Ovary (tissue), 7 donors: ENCODE measurements at regions not wholly inside any gene's neighbourhood (a gene's known extent, or its start where the extent isn't known, plus 50 kb on each side); places are given as distances from the start of the nearest gene placed in this dataset.

ENCODE experiments used
- DNase-seq, 5 donors: peaks; one replicate each; pipeline ENCODE4 v3.0.0-alpha.2; 2019 to 2020
- H3K27ac ChIP-seq, 2 donors: fragments of 200-600 bp; one replicate each; pipeline versions ENCODE4 v1.5.1 to v1.8.0; 2019 to 2022
- H3K27me3 ChIP-seq: fragments of 200-600 bp; one replicate; pipeline ENCODE4 v1.8.0; 2022
- H3K36me3 ChIP-seq: fragments of 200-600 bp; sonication (generic); one replicate; pipeline ENCODE4 v1.5.1; 2019
- H3K4me1 ChIP-seq: one replicate; pipeline ENCODE4 v1.8.1; 2013; ENCODE audit warnings: mild to moderate bottlenecking, moderate library complexity; ENCODE audit not compliant: insufficient read depth
- H3K4me3 ChIP-seq: fragments of 200-600 bp; sonication (generic); one replicate; pipeline ENCODE4 v1.5.1; 2017
- H3K9me3 ChIP-seq, 2 donors: fragments of 200-600 bp in 1 of 2; sonication (generic) in 1 of 2; one replicate each; pipeline versions ENCODE4 v1.5.1 to v1.8.1; 2013 to 2019; ENCODE audit warnings: mild to moderate bottlenecking in 1 of 2, moderate library complexity in 1 of 2
- EP300 ChIP-seq: sonication (generic); formaldehyde crosslinking; IDR thresholded peaks from one replicate; pipeline ENCODE4 v1.6.1; 2017; ENCODE audit warnings: antibody characterized with exemption
- POLR2A ChIP-seq: fragments of 450-650 bp; IDR thresholded peaks from one replicate; pipeline ENCODE4 v1.6.1; 2017; ENCODE audit warnings: antibody characterized with exemption, mild to moderate bottlenecking, moderate library complexity
- WGBS, 3 donors: extraction: QIAGEN DNeasy Blood & Tissue Kit in 1 of 3; methylation state at CpG; one replicate each; pipeline versions ENCODE4 v1.1.5 to v1.1.7; 2013 to 2017; 5-methylcytosine and 5-hydroxymethylcytosine counted together
- intact Hi-C, 4 donors: fragments of 100-400 bp; cut with DNase I; formaldehyde crosslinking; loops; one replicate each; pipeline versions ENCODE4 v1.11.0 to v1.15.1; 2022 to 2023
- TF ChIP-seq, protein P1 (sequence below), 3 donors: fragments of 450-650 bp in 2 of 3; fragments of 200-600 bp in 1 of 3; IDR thresholded peaks; one replicate each; pipeline versions ENCODE4 v1.5.1 to v1.8.0; 2016 to 2022; ENCODE audit warnings: antibody characterized with exemption in 3 of 3, mild to moderate bottlenecking in 1 of 3
- donor health status: DM: no; HTN: no; CAD: no; lungs with moderate emphysema.
- donor health status: DM: no; HTN: no; CAD: no.
- donor health status: Bipolar disorder and iron deficiency.
- donor health status: DM: no; HTN: no; CAD: no.
- donor health status: DM: yes; HTN: yes; CAD: no.

DNA sequence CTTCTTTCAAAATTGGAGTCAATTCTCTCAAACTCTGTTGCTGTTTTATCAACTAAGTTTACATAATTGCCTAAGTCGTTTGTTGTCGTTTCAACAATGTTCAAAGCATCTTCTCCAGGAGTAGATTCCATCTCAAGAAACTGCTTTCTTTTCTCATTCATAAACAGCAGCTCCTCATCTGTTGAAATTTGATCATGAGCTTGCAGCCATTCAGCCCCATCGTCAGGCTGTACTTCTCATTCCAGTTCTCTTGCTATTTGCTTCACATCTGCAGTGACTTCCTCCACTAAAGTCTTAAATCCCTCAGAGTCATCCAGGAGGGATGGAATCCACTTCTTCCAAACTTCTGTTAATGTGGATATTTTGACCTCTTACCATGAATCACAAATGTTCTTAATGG lies 230.6 kb downstream of the IRF8 start:
- H3K4me1 ChIP-seq: no peaks in the 10 kb centered on the region
- WGBS, 3 donors: 5 to 11% (median 6%) methylated on average over 3 of the region's 3 CpGs
- no peak for TF ChIP-seq POLR2A
- no peak for TF ChIP-seq EP300
- TF ChIP-seq, protein P1, sequence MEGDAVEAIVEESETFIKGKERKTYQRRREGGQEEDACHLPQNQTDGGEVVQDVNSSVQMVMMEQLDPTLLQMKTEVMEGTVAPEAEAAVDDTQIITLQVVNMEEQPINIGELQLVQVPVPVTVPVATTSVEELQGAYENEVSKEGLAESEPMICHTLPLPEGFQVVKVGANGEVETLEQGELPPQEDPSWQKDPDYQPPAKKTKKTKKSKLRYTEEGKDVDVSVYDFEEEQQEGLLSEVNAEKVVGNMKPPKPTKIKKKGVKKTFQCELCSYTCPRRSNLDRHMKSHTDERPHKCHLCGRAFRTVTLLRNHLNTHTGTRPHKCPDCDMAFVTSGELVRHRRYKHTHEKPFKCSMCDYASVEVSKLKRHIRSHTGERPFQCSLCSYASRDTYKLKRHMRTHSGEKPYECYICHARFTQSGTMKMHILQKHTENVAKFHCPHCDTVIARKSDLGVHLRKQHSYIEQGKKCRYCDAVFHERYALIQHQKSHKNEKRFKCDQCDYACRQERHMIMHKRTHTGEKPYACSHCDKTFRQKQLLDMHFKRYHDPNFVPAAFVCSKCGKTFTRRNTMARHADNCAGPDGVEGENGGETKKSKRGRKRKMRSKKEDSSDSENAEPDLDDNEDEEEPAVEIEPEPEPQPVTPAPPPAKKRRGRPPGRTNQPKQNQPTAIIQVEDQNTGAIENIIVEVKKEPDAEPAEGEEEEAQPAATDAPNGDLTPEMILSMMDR (IDR thresholded peaks at IDR 0.05): no peak
- H3K36me3 ChIP-seq: no peaks in the 10 kb centered on the region
- H3K27me3 ChIP-seq: no peaks in the 10 kb centered on the region
- H3K4me3 ChIP-seq: no peak overlapping the region
- H3K9me3 ChIP-seq: no peaks in the 10 kb centered on the region
- intact Hi-C loops: no loop called here
- DNase-seq: no peak
- no peak overlapping the region for H3K27ac ChIP-seq

DNA sequence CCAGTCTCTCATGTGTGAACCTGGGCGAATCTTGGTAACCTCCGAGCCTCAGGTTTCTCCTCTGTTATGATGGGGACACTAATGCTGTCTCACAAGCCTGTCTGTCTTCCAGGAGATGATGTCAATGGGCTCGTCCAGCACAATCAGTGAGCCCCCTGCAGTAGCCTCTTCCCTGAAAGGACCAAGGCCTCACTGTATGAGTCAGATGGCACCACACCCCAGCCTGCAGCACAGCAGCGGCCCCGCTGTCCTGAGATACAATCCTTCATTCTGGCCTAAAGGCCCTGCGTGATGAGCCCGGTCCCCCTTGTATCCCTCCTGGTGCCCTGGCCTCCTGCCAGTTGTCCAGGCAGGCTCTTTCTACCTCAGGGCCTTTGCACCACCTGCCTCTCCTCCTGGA lies 234.4 kb downstream of the IRF8 start:
- intact Hi-C loops: no loop called here
- TF ChIP-seq, protein P1 (IDR thresholded peaks at IDR 0.05): no peak
- no peak for TF ChIP-seq POLR2A
- TF ChIP-seq EP300: no peak
- WGBS, 3 donors: 80 to 89% (median 87%) methylated on average over 7 of the region's 7 CpGs
- Histone ChIP-seq H3K27ac (no peak overlapping the region), H3K4me3 (no peak overlapping the region), H3K36me3 (no peaks in the 10 kb centered on the region), H3K9me3 (no peaks in the 10 kb centered on the region), H3K27me3 (no peaks in the 10 kb centered on the region), H3K4me1 (no peaks in the 10 kb centered on the region)
- DNase-seq: no peak

DNA sequence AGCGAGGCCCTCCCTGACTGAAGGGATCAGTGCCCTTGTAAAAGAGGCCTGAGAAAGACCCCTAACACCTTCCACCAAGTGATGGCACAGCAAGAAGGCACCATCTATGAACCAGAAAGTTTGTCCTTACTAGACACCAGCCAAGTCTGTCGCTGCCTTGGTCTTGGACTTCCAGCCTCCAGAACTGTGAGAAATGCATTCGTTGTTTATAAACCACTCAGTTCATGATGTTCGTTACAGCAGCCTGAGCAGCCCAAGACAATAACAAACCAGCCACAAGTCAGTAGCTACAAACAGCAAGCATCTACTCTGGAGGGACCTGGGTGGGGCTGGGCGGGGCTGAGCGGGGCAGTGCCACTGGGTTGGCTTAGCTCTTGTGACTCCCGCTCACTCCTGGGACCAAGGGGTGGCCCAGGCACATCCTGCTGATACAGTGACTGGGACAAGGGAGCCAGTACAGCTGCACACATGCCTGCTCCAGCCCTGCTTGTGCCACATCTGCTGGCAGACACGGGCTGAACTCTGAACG lies 234.9 kb downstream of the IRF8 start:
- no peak for TF ChIP-seq EP300
- no peak for TF ChIP-seq POLR2A
- TF ChIP-seq, protein P1 (IDR thresholded peaks at IDR 0.05): no peak
- Histone ChIP-seq H3K4me1 (no peaks in the 10 kb centered on the region), H3K9me3 (no peaks in the 10 kb centered on the region), H3K36me3 (no peaks in the 10 kb centered on the region), H3K27ac (no peak overlapping the region), H3K27me3 (no peaks in the 10 kb centered on the region), H3K4me3 (no peak overlapping the region)
- intact Hi-C loops: no loop called here
- DNase-seq: no peak
- 71 to 95% (median 83%) methylated on average over 9 of the region's 9 CpGs for WGBS, 3 donors

DNA sequence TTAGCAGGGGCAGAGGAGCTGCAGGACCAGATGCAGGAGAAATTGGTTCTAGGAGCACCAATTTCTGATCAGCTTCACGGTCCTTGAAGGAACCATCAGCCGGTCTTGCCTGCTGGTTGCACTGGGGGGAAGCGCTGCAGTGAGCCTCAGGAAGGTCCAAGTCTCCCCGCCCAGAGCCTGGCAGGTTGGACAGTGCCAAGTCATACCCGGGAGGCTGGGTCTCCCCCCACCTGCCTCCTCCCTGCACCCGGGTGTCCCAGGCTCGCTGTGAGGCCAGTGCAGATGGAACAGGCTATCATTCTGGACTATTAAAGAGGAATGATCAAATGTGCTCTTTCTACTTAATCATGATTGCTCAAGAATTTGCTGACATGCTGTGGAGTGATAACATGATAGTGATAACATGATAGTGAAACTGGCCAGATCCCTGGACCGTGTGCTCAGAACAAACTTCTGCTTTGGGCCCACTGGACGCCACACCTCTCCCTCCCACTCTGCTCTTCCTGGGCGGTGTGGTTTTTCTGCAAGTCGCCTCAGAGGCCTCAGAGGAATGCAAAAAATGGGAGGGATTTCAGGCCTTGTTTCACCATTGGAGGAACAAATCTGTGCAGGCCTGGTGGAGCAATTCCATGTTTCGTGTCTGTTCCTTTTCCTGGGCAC lies 236.0 kb downstream of the IRF8 start:
- H3K27me3 ChIP-seq: no peaks in the 10 kb centered on the region
- intact Hi-C loops: no loop called here
- 56 to 72% (median 56%) methylated on average over 12 of the region's 12 CpGs for WGBS, 3 donors
- H3K4me1 ChIP-seq: no peaks in the 10 kb centered on the region
- H3K9me3 ChIP-seq: no peaks in the 10 kb centered on the region
- TF ChIP-seq EP300 (no peak), POLR2A (no peak)
- TF ChIP-seq, protein P1 (IDR thresholded peaks at IDR 0.05): no peak
- no peak overlapping the region for H3K27ac ChIP-seq
- H3K4me3 ChIP-seq: no peak overlapping the region
- H3K36me3 ChIP-seq: no peaks in the 10 kb centered on the region
- DNase-seq: no peak
